GM12878 (cell line): ENCODE measurements at regions not wholly inside any gene's neighbourhood (a gene's known extent, or its start where the extent isn't known, plus 50 kb on each side); places are given as distances from the start of the nearest gene placed in this dataset.

Source experiments
- ATAC-seq: fragments of 200-7000 bp; cut with Tn5 transposase; 3 replicates; pipeline ENCODE4 v1.9.1; 2020; ENCODE audit warnings: mild to moderate bottlenecking, moderate library complexity
- BruUV-seq: library from RNA; stranded (reverse); fragments of 400-500 nt; replicated peaks from 2 replicates; lab custom pipeline; 2021; lab: Mats Ljungman, UMichigan
- CTCF ChIA-PET: fragments of 300-600 bp; sonication (Branson Sonifier 250); formaldehyde crosslinking; extraction: SDS; loops from one replicate; lab custom pipeline; 2021; ENCODE audit warnings: inconsistent platforms; lab: Yijun Ruan, JAX
- POLR2A ChIA-PET: fragments of 350-600 bp; formaldehyde crosslinking; extraction: SDS; loops from one replicate; lab custom pipeline; 2021; ENCODE audit warnings: inconsistent platforms; lab: Charles Lee
- RAD21 ChIA-PET: fragments of 300-600 bp; sonication (Branson Sonifier 250); formaldehyde crosslinking; loops from one replicate; lab custom pipeline; 2023; ENCODE audit warnings: antibody characterized with exemption; ENCODE audit not compliant: unreplicated experiment; lab: Charles Lee
- SMC1A ChIA-PET: fragments of 300-600 bp; sonication (Branson Sonifier 250); formaldehyde crosslinking; loops from one replicate; lab custom pipeline; 2023; ENCODE audit not compliant: unreplicated experiment, uncharacterized antibody; lab: Charles Lee
- DNase-seq: peaks from one replicate; pipeline ENCODE4 v3.0.0-alpha.2; 2011; ENCODE audit warnings: low read depth, low spot score
- FAIRE-seq: peaks from 3 replicates; lab custom pipeline; 2011; peaks lifted over from hg19 to GRCh38; lab: Jason Lieb, UNC
- H2AFZ ChIP-seq: 2 replicates; pipeline ENCODE4 v1.6.0; 2011; ENCODE audit warnings: low read depth, low read length, control low read depth; ENCODE audit not compliant: control insufficient read depth
- H3K27ac ChIP-seq: 2 replicates; pipeline ENCODE4 v1.5.1; 2011; ENCODE audit warnings: control low read depth; ENCODE audit not compliant: control insufficient read depth, insufficient read depth
- H3K27me3 ChIP-seq, 2 experiments: replicated peaks in 1 of 2; 2 replicates each; pipeline versions ENCODE4 v1.6.0 to v1.6.1; 2011; ENCODE audit warnings: low read length in 1 of 2; ENCODE audit not compliant: control insufficient read depth in 2 of 2, insufficient read depth in 2 of 2
- H3K36me3 ChIP-seq, 2 experiments: 2 replicates each; pipeline ENCODE4 v1.5.1; 2011; ENCODE audit warnings: low read length in 1 of 2; ENCODE audit not compliant: control insufficient read depth in 2 of 2, insufficient read depth in 2 of 2
- H3K4me1 ChIP-seq: 2 replicates; pipeline ENCODE4 v1.6.1; 2011; ENCODE audit warnings: mild to moderate bottlenecking, low read length, moderate library complexity, mixed read lengths; ENCODE audit not compliant: control insufficient read depth, insufficient read depth
- H3K4me2 ChIP-seq: 2 replicates; pipeline ENCODE4 v1.6.0; 2011; ENCODE audit warnings: control low read depth; ENCODE audit not compliant: control insufficient read depth, insufficient read depth
- H3K4me3 ChIP-seq: fragments of 200-600 bp; sonication (generic); 2 replicates; pipeline ENCODE4 v1.5.1; 2016
- H3K79me2 ChIP-seq: 2 replicates; pipeline ENCODE4 v1.6.0; 2011; ENCODE audit warnings: low read length; ENCODE audit not compliant: control insufficient read depth, insufficient read depth
- H3K9ac ChIP-seq: 2 replicates; pipeline ENCODE4 v1.8.0; 2011; ENCODE audit warnings: low read length, control low read depth, mixed read lengths; ENCODE audit not compliant: control insufficient read depth, insufficient read depth
- H3K9me3 ChIP-seq: replicated peaks from 3 replicates; pipeline ENCODE4 v1.5.1; 2011; ENCODE audit warnings: mild to moderate bottlenecking, low read length; ENCODE audit not compliant: control insufficient read depth, insufficient read depth
- H4K20me1 ChIP-seq: 2 replicates; pipeline ENCODE4 v1.6.0; 2011; ENCODE audit not compliant: control insufficient read depth, insufficient read depth
- BHLHE40 ChIP-seq, 2 experiments: fragments of 450-650 bp in 1 of 2; IDR thresholded peaks; 2 replicates each; pipeline ENCODE4 v1.6.1; 2011 to 2017; ENCODE audit warnings: low read depth in 2 of 2, borderline replicate concordance in 1 of 2, improper control_type of control experiment in 1 of 2, low read length in 1 of 2, mild to moderate bottlenecking in 1 of 2
- CREB1 ChIP-seq: IDR thresholded peaks from 2 replicates; pipeline ENCODE4 v1.6.1; 2012; ENCODE audit warnings: low read depth, mild to moderate bottlenecking, inconsistent platforms
- CREM ChIP-seq: IDR thresholded peaks from 2 replicates; pipeline ENCODE4 v1.6.1; 2014; ENCODE audit warnings: antibody characterized with exemption, low read depth
- GATAD2B ChIP-seq: fragments of 450-650 bp; conservative IDR thresholded peaks from 2 replicates; pipeline ENCODE4 v1.6.1; 2017; ENCODE audit warnings: low read depth, mild to moderate bottlenecking, moderate library complexity
- JUND ChIP-seq: IDR thresholded peaks from 2 replicates; pipeline ENCODE4 v1.6.1; 2012; ENCODE audit warnings: low read depth, mild to moderate bottlenecking, low read length, improper control_type of control experiment, moderate library complexity
- MYB ChIP-seq: fragments of 150-350 bp; IDR thresholded peaks from 2 replicates; pipeline ENCODE4 v1.6.1; 2014; ENCODE audit warnings: mild to moderate bottlenecking, low read depth, low read length, borderline replicate concordance
- NFXL1 ChIP-seq: fragments of 450-650 bp; IDR thresholded peaks from 2 replicates; pipeline ENCODE4 v1.6.1; 2017; ENCODE audit warnings: antibody characterized with exemption, mild to moderate bottlenecking, borderline replicate concordance
- PRDM15 ChIP-seq: fragments of 450-650 bp; formaldehyde crosslinking; IDR thresholded peaks from 2 replicates; pipeline ENCODE4 v1.4.0; 2020; ENCODE audit warnings: mild to moderate bottlenecking, moderate library complexity
- RCOR1 ChIP-seq: conservative IDR thresholded peaks from 2 replicates; pipeline ENCODE4 v1.6.1; 2012; ENCODE audit warnings: low read depth, low read length, improper control_type of control experiment
- SMC3 ChIP-seq: IDR thresholded peaks from 2 replicates; pipeline ENCODE4 v1.6.1; 2011; ENCODE audit warnings: low read length, improper control_type of control experiment, borderline replicate concordance
- SPI1 ChIP-seq: IDR thresholded peaks from 2 replicates; pipeline ENCODE4 v1.6.1; 2011; ENCODE audit warnings: low read depth, mild to moderate bottlenecking, low read length, moderate library complexity, borderline replicate concordance; ENCODE audit not compliant: insufficient read depth
- STAT1 ChIP-seq: fragments of 450-650 bp; conservative IDR thresholded peaks from 2 replicates; pipeline ENCODE4 v1.6.1; 2014; ENCODE audit warnings: antibody characterized with exemption, mild to moderate bottlenecking
- WGBS: methylation state at CpG from one replicate; pipeline ENCODE4 v1.1.6; 2016; ENCODE audit warnings: low lambda C conversion rate; ENCODE audit not compliant: insufficient replicate concordance, insufficient coverage; ENCODE audit errors: missing lambda C conversion rate; 5-methylcytosine and 5-hydroxymethylcytosine counted together
- in situ Hi-C: fragments of 300-500 bp; cut with MboI; formaldehyde crosslinking; loops from 9 replicates; pipeline ENCODE4 v1.14.3; 2018; ENCODE audit warnings: mixed read lengths
- intact Hi-C: fragments of 100-400 bp; cut with micrococcal nuclease; formaldehyde crosslinking; loops from one replicate; pipeline ENCODE4 v1.14.2; 2022; ENCODE audit not compliant: unreplicated experiment

- Histone ChIP-seq H2AFZ (no peak overlapping the region), H3K4me2 (no peak overlapping the region), H3K36me3 (no peaks in the 10 kb centered on the region), H3K4me1 (no peaks in the 10 kb centered on the region), H3K27ac (no peak overlapping the region), H3K4me3 (no peak overlapping the region), H3K9me3 (no peaks in the 10 kb centered on the region), H3K9ac (no peak overlapping the region), H3K79me2 (no peaks in the 10 kb centered on the region), H3K27me3 (peaks cover 1 to 3% of the 10 kb centered on the region in 2 experiments; a peak in 3 of 4 replicates), H4K20me1 (no peaks in the 10 kb centered on the region)
- ATAC-seq = no peak
- SMC1A ChIA-PET = no interaction called here
- FAIRE-seq = no peak
- CTCF ChIA-PET = no interaction called here
- intact Hi-C loops = no loop called here
- in situ Hi-C loops = no loop called here
- BruUV-seq = no TSS peak
- POLR2A ChIA-PET = no interaction called here
- no peak for DNase-seq
- TF ChIP-seq BHLHE40 (IDR thresholded peaks at IDR 0.05; ENCODE audit: borderline replicate concordance in 1 of 2, low read depth in 2 of 2, low read length in 1 of 2) (no peak), SMC3 (no peak), GATAD2B (no peak), STAT1 (no peak), CREB1 (no peak), PRDM15 (CRISPR knock-in tag) (no peak), NFXL1 (no peak), SPI1 (no peak), CREM (no peak), MYB (no peak), JUND (no peak), RCOR1 (no peak)
- 12% methylated on average over 3 of the region's 3 CpGs for WGBS
- RAD21 ChIA-PET = no interaction called here
These were observed 181.3 kb upstream of the KCNG1 start for GRCh38 chr20:51204051-51204715.
